HL-60/S4 treated with phorbol 12-myristate 13-acetate at 8.2 ng/mL for 4 days and 3 days (cell line): ENCODE measurements at regions not wholly inside any gene's neighbourhood (a gene's known extent, or its start where the extent isn't known, plus 50 kb on each side); places are given as distances from the start of the nearest gene placed in this dataset.

Source experiments
- in situ Hi-C: fragments of 300-500 bp; cut with MboI; formaldehyde crosslinking; loops from 2 replicates; pipeline ENCODE4 v1.15.0; 2022; ENCODE audit warnings: low sequenced_read_pairs

GRCh38 chr17:79361873-79362771, 248.7 kb downstream of the RBFOX3 start:
- in situ Hi-C loops, result no loop called here

GRCh38 chr17:79361221-79361734, 249.6 kb downstream of the RBFOX3 start:
- in situ Hi-C loops, result no loop called here

GRCh38 chr17:79360196-79360595, 250.7 kb downstream of the RBFOX3 start:
- in situ Hi-C loops, result no loop called here

GRCh38 chr17:79356839-79357447, 253.9 kb downstream of the RBFOX3 start:
- in situ Hi-C loops, result no loop called here

GRCh38 chr17:79355165-79355564, 255.7 kb downstream of the RBFOX3 start:
- in situ Hi-C loops, result no loop called here

- in situ Hi-C loops, result no loop called here
These were observed 256.6 kb downstream of the RBFOX3 start for GRCh38 chr17:79354173-79354820.

GRCh38 chr17:79353548-79353947, 257.3 kb downstream of the RBFOX3 start:
- in situ Hi-C loops, result no loop called here

- in situ Hi-C loops, result no loop called here
These were observed 257.8 kb downstream of the RBFOX3 start for GRCh38 chr17:79353016-79353415.

- in situ Hi-C loops, result no loop called here
These were observed 260.3 kb downstream of the RBFOX3 start for GRCh38 chr17:79350533-79350932.

GRCh38 chr17:79349506-79350400, 261.1 kb downstream of the RBFOX3 start:
- in situ Hi-C loops, result no loop called here

- in situ Hi-C loops, result no loop called here
These were observed 267.8 kb downstream of the ENGASE start for GRCh38 chr17:79342376-79342775.

GRCh38 chr17:79341816-79342215, 267.2 kb downstream of the ENGASE start:
- in situ Hi-C loops, result no loop called here

- in situ Hi-C loops, result no loop called here
These were observed 266.7 kb downstream of the ENGASE start for GRCh38 chr17:79341222-79341780.

- in situ Hi-C loops, result no loop called here
These were observed 266.0 kb downstream of the ENGASE start for GRCh38 chr17:79340333-79341221.

- in situ Hi-C loops, result no loop called here
These were observed 264.7 kb downstream of the ENGASE start for GRCh38 chr17:79339321-79339720.

GRCh38 chr17:79338604-79339003, 264.0 kb downstream of the ENGASE start:
- in situ Hi-C loops, result no loop called here

GRCh38 chr17:79338152-79338551, 263.5 kb downstream of the ENGASE start:
- in situ Hi-C loops, result no loop called here

- in situ Hi-C loops, result no loop called here
These were observed 262.4 kb downstream of the ENGASE start for GRCh38 chr17:79337053-79337452.

- in situ Hi-C loops, result no loop called here
These were observed 260.8 kb downstream of the ENGASE start for GRCh38 chr17:79335456-79335855.
